ENCODE measurements at regions not wholly inside any gene's neighbourhood (a gene's known extent, or its start where the extent isn't known, plus 50 kb on each side); places are given as distances from the start of the nearest gene placed in this dataset.
"Not testable (repeated sequence)": the region's sequence is repeated elsewhere in the genome, so short reads cannot be mapped to it uniquely, and the experiment has no call there.

DNA sequence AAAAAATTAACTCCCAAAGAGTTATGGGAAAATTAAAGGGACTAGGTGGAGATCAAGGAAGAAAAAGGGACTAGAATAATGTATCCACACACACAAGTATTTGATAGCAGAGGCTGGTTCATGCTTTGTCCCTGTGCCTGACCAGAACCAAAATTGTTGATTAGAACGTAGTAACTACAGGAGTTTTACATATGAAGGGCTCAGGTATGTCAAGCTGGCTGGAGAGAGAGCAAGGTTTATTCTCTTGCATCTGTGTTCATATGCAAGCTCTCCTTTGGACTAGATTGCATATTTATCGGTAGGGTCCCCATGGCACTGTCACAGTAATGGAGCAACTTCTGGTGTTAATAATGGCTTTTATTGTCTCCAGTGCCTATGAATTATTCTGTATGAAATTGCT is 239.9 kb upstream of the TRPM3 start:
- no peak for DNase-seq

- no peak for DNase-seq
Observed at GRCh38 chr9:71357346-71357745, 235.9 kb upstream of the TRPM3 start.

GRCh38 chr9:71355884-71356283 is 234.5 kb upstream of the TRPM3 start:
- no peak for DNase-seq

- DNase-seq, result no peak
Observed at GRCh38 chr9:71353720-71354119, 232.3 kb upstream of the TRPM3 start.

- no peak for DNase-seq
Observed at GRCh38 chr9:71352837-71353236, 231.4 kb upstream of the TRPM3 start.

- no peak for DNase-seq
Observed at GRCh38 chr9:71349218-71349617, 227.8 kb upstream of the TRPM3 start.

DNA sequence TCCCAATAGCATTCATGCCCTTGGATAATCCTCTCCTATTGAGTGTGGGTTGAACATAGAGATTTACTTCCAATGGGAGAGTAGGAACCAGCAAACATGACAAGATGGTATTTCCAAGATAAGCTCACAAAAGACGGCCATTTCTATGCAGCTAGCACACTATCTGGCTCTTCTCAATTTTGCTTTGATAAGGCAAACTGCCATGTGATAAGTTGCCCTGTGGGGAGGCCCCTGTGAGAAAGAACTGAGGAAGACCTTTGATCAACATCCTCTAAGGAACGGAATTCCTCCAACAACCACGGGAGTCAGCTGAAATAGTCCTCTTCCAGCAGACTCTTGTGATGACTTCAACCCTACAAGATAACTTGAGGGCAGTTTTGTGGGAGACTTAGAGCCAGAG is 211.9 kb upstream of the TRPM3 start:
- DNase-seq, result no peak

DNA sequence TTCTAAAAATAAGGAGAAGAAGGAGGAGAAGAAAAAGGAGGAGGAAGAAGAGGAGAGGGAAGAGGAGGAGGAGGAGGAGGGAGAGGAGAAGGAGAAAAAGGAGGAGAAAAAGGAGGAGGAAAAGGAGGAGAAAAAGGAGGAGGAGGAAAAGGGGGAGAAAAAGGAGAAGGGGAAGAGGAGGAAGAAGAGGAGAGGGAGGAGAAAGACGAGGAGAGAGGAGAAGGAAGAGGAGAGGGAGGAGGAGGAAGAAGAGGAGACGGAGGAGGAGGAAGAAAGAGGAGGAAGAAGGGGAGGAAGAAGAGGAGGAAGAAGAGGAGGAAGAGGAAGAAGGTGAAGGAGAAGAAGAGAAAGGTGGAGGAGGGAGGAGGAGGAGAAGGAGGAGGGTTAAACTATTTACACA is 210.2 kb upstream of the TRPM3 start:
- DNase-seq, result no peak

DNA sequence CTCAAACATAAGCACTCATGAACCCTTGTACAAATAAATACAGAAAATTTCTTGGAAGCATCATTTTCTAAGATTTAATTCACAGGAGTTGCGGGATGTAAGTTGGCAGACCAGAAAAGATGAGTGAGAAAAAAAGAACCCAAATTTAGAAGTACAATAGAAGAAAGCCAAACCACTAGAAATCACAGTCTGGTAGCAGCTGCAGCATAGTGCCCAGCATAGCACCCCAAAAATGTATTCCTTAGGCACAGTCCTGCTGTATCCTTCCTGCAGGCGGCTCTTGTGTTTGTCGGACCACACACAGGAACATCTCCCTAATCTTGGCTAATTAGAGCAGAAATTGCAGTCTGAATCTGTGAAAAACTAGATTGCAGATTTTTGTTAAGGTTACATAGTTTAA is 208.5 kb upstream of the TRPM3 start:
- no peak for DNase-seq

- no peak for DNase-seq
Observed at GRCh38 chr9:71326360-71326759, 204.9 kb upstream of the TRPM3 start.

DNA sequence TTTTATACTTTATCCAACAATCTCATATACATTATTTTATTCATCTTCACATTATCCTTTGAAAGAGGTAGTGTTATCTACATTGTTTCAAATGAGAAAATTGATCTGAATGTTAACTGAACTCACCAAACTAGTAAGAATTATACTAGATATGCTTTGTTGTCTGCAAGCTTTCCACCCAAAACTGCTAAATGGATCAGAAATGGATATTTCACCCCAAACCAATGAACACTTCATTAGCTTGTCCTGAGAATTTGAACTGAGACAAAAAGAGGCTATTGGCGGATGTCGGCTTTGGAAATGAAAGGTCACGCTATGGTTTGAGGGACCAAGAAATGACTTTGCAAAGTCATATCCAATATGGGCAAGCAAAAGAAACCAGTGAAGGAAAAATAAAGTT is 201.9 kb upstream of the TRPM3 start:
- no peak for DNase-seq

- DNase-seq, result no peak
Observed at GRCh38 chr9:71322311-71322710, 200.9 kb upstream of the TRPM3 start.

DNA sequence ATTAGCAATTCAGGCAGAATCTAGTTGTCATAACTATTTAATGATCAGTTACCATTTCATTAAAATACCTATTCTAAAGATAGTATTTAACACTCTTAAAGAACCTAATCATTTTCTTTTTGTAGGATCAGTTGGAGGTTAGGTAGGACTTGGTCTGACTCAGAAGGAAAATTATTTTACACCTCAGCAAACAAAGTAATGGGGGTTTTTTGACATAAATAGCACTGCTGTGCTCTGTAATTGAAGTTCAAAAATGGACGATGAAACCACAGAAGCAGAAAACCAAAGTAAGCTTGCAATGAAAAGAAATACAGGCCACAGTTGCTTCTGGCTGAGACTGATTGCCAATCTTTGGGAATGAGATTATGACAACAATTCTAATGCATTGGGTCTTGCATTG is 187.0 kb upstream of the TRPM3 start:
- DNase-seq, result no peak

DNA sequence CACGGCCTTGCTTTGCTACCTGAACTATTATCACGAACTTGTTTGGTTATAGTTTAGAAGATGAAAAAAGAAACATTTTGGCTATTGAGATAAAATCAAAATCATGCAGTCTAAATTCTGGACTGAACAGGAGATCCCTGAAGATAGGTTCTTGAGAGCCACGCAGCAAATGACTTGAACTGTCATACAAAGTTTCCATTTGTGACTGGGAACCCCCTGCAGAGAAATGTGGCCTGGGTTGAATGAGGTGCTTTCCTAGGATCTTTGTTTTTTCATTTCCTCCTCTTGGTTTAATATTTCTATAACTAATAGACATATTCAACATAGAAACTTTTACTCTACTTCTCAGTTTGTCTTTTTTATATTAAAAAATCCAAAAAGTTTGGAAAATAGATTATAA is 184.7 kb upstream of the TRPM3 start:
- no peak for DNase-seq

- DNase-seq, result no peak
Observed at GRCh38 chr9:71303351-71303750, 181.9 kb upstream of the TRPM3 start.

DNA sequence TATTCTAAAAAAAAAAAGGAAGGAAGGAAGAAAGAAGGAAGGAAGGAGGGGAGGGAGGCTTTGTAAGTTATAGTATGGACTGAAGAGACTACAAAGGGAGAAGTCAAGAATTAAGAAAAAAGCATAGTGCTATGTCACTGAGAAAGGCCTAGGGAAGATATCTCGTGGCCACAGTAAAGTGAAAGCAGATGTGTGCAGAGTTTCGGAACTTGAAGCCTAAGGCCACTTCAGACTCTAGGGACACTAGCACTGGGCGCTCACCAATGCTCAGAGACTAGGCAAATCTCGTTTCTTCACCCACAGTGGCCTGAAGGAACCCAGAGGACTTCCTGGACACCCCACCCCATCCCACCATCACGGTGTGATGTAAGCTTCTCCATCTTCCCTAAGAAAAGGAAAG is 181.4 kb upstream of the TRPM3 start:
- no peak for DNase-seq

DNA sequence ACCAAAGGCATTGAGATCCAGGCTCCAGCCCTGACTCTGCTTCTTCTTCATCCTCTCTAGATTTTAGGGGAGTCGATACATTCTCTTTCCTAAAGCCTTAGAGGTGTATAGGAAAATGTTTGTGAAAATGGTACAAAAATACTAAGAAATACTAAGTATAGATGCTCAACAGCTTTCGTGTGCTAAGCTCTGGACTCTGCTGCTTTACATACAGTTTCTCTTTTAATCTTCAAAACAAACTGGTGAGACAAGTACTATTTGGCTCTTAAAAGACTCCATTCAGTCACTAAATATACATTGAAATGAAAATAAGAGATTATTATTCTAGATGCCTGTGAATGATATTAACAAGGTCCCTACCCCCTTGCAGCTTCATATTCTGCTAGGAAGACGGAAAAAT is 174.5 kb upstream of the TRPM3 start:
- no peak for DNase-seq

DNA sequence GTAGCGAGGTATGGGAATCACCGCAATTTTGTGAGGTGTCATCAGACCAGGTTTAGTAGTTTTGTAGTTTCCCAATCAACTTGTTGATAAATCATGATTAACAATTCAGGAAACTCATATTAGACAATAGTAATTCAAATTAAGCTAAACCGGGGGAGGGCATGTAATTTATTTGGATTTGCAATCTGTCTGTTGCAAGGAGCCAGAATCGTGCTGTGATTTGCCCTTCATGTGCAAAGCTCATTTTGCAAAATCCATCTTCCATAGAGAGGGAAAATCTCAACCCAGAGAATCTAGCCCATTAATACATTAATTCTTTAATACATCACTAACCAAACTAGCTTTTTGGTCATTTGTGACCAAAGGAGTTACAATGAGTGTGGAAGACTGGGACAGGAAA is 164.7 kb upstream of the TRPM3 start:
- no peak for DNase-seq

- DNase-seq, result peak; percentile 19
Observed at GRCh38 chr9:71285191-71285656, 163.8 kb upstream of the TRPM3 start.

DNA sequence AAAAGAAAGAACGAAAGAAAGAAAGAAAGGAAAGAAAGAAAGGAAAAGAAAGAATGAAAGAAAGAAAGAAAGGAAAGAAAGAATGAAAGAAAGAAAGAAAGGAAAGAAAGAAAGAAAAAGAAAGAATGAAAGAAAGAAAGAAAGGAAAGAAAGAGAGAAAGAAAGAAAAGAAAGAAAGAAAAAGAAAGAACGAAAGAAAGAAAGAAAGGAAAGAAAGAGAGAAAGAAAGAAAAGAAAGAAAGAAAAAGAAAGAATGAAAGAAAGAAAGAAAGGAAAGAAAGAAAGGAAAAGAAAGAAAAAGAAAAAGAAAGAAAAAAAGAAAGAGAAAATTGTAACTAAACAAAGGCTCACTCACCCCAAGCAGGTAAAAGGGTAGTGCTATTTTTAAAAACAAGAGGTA is 160.7 kb upstream of the TRPM3 start:
- DNase-seq, result not testable (repeated sequence)

DNA sequence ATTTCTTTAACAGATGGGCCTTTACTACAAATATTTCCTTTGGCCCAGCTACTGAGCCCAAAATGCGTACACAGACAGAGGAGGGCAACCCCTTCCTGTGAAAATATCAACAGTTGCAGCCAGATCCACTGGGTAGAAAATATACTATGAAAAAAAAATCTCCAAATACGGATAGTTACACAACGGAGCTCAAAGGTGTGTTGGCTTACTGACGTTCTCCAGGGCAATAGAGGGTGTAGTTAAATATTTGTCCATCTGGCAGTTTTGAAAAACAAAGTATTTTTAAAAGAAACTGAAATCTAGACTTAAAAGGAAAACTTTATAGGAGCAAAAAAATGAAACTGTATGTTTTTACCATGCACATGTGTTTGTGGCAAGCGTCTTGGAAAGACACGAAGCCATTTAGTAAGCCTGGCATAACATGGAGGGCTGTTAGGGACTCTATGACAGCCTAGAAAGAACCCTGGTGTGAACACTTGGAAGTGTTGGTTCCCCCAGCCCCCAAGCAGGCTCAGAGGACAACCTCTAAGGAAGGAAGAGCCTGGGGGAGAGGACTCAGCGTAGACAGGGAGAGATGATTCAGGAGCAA is 157.8 kb upstream of the TRPM3 start:
- DNase-seq, result no peak

DNA sequence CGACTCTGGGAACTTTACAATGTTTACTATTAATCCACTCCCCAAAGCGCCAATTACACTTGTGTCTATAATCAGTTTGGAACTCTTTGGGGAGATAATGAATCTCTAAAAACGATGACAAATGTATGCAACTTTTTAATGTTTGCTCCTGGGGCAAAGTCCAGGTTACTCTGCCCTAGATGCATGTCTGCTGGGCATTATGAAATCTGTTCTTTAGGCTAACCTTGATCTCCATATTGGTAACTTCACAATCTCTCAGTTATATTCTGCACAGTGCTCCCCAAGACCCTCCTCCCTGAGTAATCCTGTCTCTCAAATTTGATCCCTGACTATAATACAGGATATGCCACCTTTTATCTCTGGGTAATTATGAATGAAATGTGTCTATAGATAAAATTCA is 152.2 kb upstream of the TRPM3 start:
- no peak for DNase-seq

GRCh38 chr9:71271602-71272001 is 150.2 kb upstream of the TRPM3 start:
- no peak for DNase-seq

- DNase-seq, result no peak
Observed at GRCh38 chr9:71270554-71270953, 149.1 kb upstream of the TRPM3 start.

DNA sequence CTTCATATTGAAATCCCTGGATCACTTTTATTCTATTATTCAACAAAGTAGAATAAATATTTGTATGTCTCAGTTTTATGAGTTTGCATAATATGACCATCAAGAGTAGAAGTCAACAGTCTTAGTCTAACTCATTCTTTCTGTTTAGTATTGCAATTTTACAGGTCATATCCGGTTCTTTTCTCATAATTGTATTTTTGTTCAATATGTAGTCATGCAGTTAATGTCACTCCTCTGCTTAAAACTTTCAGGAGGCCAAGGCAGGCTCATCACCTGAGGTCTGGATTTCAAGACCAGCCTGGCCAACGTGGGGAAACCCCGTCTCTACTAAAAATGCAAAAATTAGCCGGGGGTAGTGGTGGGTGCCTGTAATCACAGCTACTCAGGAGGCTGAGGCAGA is 148.4 kb upstream of the TRPM3 start:
- no peak for DNase-seq

Measured in activated T-cell treated with anti-CD3 and anti-CD28 coated beads for 4 hours (primary cell).